ENCODE measurements at regions not wholly inside any gene's neighbourhood (a gene's known extent, or its start where the extent isn't known, plus 50 kb on each side); places are given as distances from the start of the nearest gene placed in this dataset.
A peak's percentile ranks its signal among the peaks of the same experiment; 100 is the strongest.

GRCh38 chr6:80544976-80545722, 438.7 kb downstream of the BCKDHB start:
- Histone ChIP-seq H3K36me3 (ENCODE audit: control insufficient read depth, insufficient read depth, low read length) (no peaks in the 10 kb centered on the region), H3K27me3 (ENCODE audit: control insufficient read depth, insufficient read depth, low read length) (no peaks in the 10 kb centered on the region), H3K4me3 (ENCODE audit: low read depth, low read length) (no peak overlapping the region)
- DNase-seq (ENCODE audit: low read depth) (no peak), FAIRE-seq (no peak)
- TF ChIP-seq CTCF (IDR thresholded peaks at IDR 0.05; ENCODE audit: insufficient read depth, low read length, severe bottlenecking) = no peak

- Histone ChIP-seq H3K4me3 (ENCODE audit: low read depth, low read length) (no peak overlapping the region), H3K36me3 (ENCODE audit: control insufficient read depth, insufficient read depth, low read length) (no peaks in the 10 kb centered on the region), H3K27me3 (ENCODE audit: control insufficient read depth, insufficient read depth, low read length) (no peaks in the 10 kb centered on the region)
- FAIRE-seq (no peak), DNase-seq (ENCODE audit: low read depth) (no peak)
- no peak for TF ChIP-seq CTCF (IDR thresholded peaks at IDR 0.05; ENCODE audit: insufficient read depth, low read length, severe bottlenecking)
These were observed 438.1 kb downstream of the BCKDHB start for GRCh38 chr6:80544555-80544954.

GRCh38 chr6:80543598-80544222, 437.2 kb downstream of the BCKDHB start:
- Histone ChIP-seq H3K27me3 (ENCODE audit: control insufficient read depth, insufficient read depth, low read length) (no peaks in the 10 kb centered on the region), H3K4me3 (ENCODE audit: low read depth, low read length) (no peak overlapping the region), H3K36me3 (ENCODE audit: control insufficient read depth, insufficient read depth, low read length) (no peaks in the 10 kb centered on the region)
- peak; percentile 39 for DNase-seq (ENCODE audit: low read depth)
- peak; percentile 70 for FAIRE-seq
- no peak for TF ChIP-seq CTCF (IDR thresholded peaks at IDR 0.05; ENCODE audit: insufficient read depth, low read length, severe bottlenecking)

- FAIRE-seq (no peak), DNase-seq (ENCODE audit: low read depth) (no peak)
- Histone ChIP-seq H3K27me3 (ENCODE audit: control insufficient read depth, insufficient read depth, low read length) (no peaks in the 10 kb centered on the region), H3K36me3 (ENCODE audit: control insufficient read depth, insufficient read depth, low read length) (no peaks in the 10 kb centered on the region), H3K4me3 (ENCODE audit: low read depth, low read length) (no peak overlapping the region)
- TF ChIP-seq CTCF (IDR thresholded peaks at IDR 0.05; ENCODE audit: insufficient read depth, low read length, severe bottlenecking) = no peak
These were observed 436.7 kb downstream of the BCKDHB start for GRCh38 chr6:80543151-80543550.

- Histone ChIP-seq H3K36me3 (ENCODE audit: control insufficient read depth, insufficient read depth, low read length) (no peaks in the 10 kb centered on the region), H3K27me3 (ENCODE audit: control insufficient read depth, insufficient read depth, low read length) (no peaks in the 10 kb centered on the region), H3K4me3 (ENCODE audit: low read depth, low read length) (no peak overlapping the region)
- no peak for TF ChIP-seq CTCF (IDR thresholded peaks at IDR 0.05; ENCODE audit: insufficient read depth, low read length, severe bottlenecking)
- no peak for FAIRE-seq
- no peak for DNase-seq (ENCODE audit: low read depth)
These were observed 435.4 kb downstream of the BCKDHB start for GRCh38 chr6:80541886-80542285.
